ENCODE measurements at regions not wholly inside any gene's neighbourhood (a gene's known extent, or its start where the extent isn't known, plus 50 kb on each side); places are given as distances from the start of the nearest gene placed in this dataset.

- POLR2A ChIA-PET (ENCODE audit: unreplicated experiment): no interaction called here
These were observed 314.2 kb downstream of the PID1 start for GRCh38 chr2:228956701-228957474.

GRCh38 chr2:228949831-228950230 lies 321.3 kb downstream of the PID1 start:
- no peak for DNase-seq
- H4K20me1 ChIP-seq (ENCODE audit: low read length): no peaks in the 10 kb centered on the region
- POLR2A ChIA-PET (ENCODE audit: unreplicated experiment): no interaction called here
- no peaks in the 10 kb centered on the region for H3K36me3 ChIP-seq (ENCODE audit: low read depth, low read length)
- no peaks in the 10 kb centered on the region for H3K79me2 ChIP-seq (ENCODE audit: low read length)
- H3K9me3 ChIP-seq (ENCODE audit: low read length): no peaks in the 10 kb centered on the region
- no peak overlapping the region for H2AFZ ChIP-seq (ENCODE audit: low read length)
- no peak for ATAC-seq
- no peak overlapping the region for H3K9ac ChIP-seq (ENCODE audit: low read length)
- H3K4me2 ChIP-seq (ENCODE audit: low read length): no peak overlapping the region
- H3K27ac ChIP-seq (ENCODE audit: low read length): no peak overlapping the region
- intact Hi-C loops (cut with micrococcal nuclease): no loop called here
- TF ChIP-seq CTCF (conservative IDR thresholded peaks at IDR 0.05; ENCODE audit: low read depth, low read length) (no peak), EZH2 (IDR thresholded peaks at IDR 0.05; ENCODE audit: low read length, unreplicated experiment) (no peak), EZH2phosphoT487 (IDR thresholded peaks at IDR 0.05; ENCODE audit: borderline replicate concordance, low read length) (no peak)
- no TSS peak for BruUV-seq (replicated peaks)
- H3K9me2 ChIP-seq (replicated peaks; ENCODE audit: low read length): no peaks in the 10 kb centered on the region
- H3F3A ChIP-seq (ENCODE audit: low read length, unreplicated experiment): no peaks in the 10 kb centered on the region
- peaks cover 11% of the 10 kb centered on the region; the same call in 1 of the 2 replicates for H3K27me3 ChIP-seq (ENCODE audit: low read length)
- H3K4me1 ChIP-seq (ENCODE audit: insufficient read depth, low read length): no peaks in the 10 kb centered on the region
- H3K4me3 ChIP-seq (ENCODE audit: low read length): no peak overlapping the region
- CTCF ChIA-PET: no interaction called here

More at GRCh38 chr2:228956701-228957474, 314.2 kb downstream of the PID1 start:
- Histone ChIP-seq H3K79me2 (ENCODE audit: low read length) (no peaks in the 10 kb centered on the region), H3K4me2 (ENCODE audit: low read length) (no peak overlapping the region), H3K9ac (ENCODE audit: low read length) (no peak overlapping the region), H3K27ac (ENCODE audit: low read length) (no peak overlapping the region), H3K27me3 (ENCODE audit: low read length) (peaks cover 46% of the 10 kb centered on the region), H3F3A (ENCODE audit: low read length, unreplicated experiment) (no peaks in the 10 kb centered on the region), H3K4me3 (ENCODE audit: low read length) (no peak overlapping the region), H3K9me2 (replicated peaks; ENCODE audit: low read length) (no peaks in the 10 kb centered on the region), H3K4me1 (ENCODE audit: insufficient read depth, low read length) (no peaks in the 10 kb centered on the region), H4K20me1 (ENCODE audit: low read length) (no peaks in the 10 kb centered on the region), H3K36me3 (ENCODE audit: low read depth, low read length) (no peaks in the 10 kb centered on the region), H3K9me3 (ENCODE audit: low read length) (no peaks in the 10 kb centered on the region), H2AFZ (ENCODE audit: low read length) (no peak overlapping the region)
- no TSS peak for BruUV-seq (replicated peaks)
- DNase-seq (no peak), ATAC-seq (no peak)
- CTCF ChIA-PET: no interaction called here
- intact Hi-C loops (cut with micrococcal nuclease): no loop called here
- TF ChIP-seq EZH2phosphoT487 (IDR thresholded peaks at IDR 0.05; ENCODE audit: borderline replicate concordance, low read length): no peak
- no peak for TF ChIP-seq EZH2 (IDR thresholded peaks at IDR 0.05; ENCODE audit: low read length, unreplicated experiment)
- no peak for TF ChIP-seq CTCF (conservative IDR thresholded peaks at IDR 0.05; ENCODE audit: low read depth, low read length)

GRCh38 chr2:228945710-228946109 lies 325.4 kb downstream of the PID1 start:
- CTCF ChIA-PET: no interaction called here
- DNase-seq (no peak), ATAC-seq (no peak)
- Histone ChIP-seq H3K9ac (ENCODE audit: low read length) (no peak overlapping the region), H3K79me2 (ENCODE audit: low read length) (no peaks in the 10 kb centered on the region), H3K27ac (ENCODE audit: low read length) (no peak overlapping the region), H3K9me3 (ENCODE audit: low read length) (no peaks in the 10 kb centered on the region), H3K4me2 (ENCODE audit: low read length) (no peak overlapping the region), H3F3A (ENCODE audit: low read length, unreplicated experiment) (no peaks in the 10 kb centered on the region), H2AFZ (ENCODE audit: low read length) (no peak overlapping the region), H3K4me1 (ENCODE audit: insufficient read depth, low read length) (no peaks in the 10 kb centered on the region), H3K9me2 (replicated peaks; ENCODE audit: low read length) (no peaks in the 10 kb centered on the region), H3K27me3 (ENCODE audit: low read length) (no peaks in the 10 kb centered on the region), H3K36me3 (ENCODE audit: low read depth, low read length) (no peaks in the 10 kb centered on the region), H4K20me1 (ENCODE audit: low read length) (no peaks in the 10 kb centered on the region), H3K4me3 (ENCODE audit: low read length) (no peak overlapping the region)
- TF ChIP-seq CTCF (conservative IDR thresholded peaks at IDR 0.05; ENCODE audit: low read depth, low read length) (no peak), EZH2phosphoT487 (IDR thresholded peaks at IDR 0.05; ENCODE audit: borderline replicate concordance, low read length) (no peak), EZH2 (IDR thresholded peaks at IDR 0.05; ENCODE audit: low read length, unreplicated experiment) (no peak)
- POLR2A ChIA-PET (ENCODE audit: unreplicated experiment): no interaction called here
- BruUV-seq (replicated peaks): no TSS peak
- intact Hi-C loops (cut with micrococcal nuclease): no loop called here
